ENCODE measurements at regions not wholly inside any gene's neighbourhood (a gene's known extent, or its start where the extent isn't known, plus 50 kb on each side); places are given as distances from the start of the nearest gene placed in this dataset.
A peak's percentile ranks its signal among the peaks of the same experiment; 100 is the strongest.

DNA sequence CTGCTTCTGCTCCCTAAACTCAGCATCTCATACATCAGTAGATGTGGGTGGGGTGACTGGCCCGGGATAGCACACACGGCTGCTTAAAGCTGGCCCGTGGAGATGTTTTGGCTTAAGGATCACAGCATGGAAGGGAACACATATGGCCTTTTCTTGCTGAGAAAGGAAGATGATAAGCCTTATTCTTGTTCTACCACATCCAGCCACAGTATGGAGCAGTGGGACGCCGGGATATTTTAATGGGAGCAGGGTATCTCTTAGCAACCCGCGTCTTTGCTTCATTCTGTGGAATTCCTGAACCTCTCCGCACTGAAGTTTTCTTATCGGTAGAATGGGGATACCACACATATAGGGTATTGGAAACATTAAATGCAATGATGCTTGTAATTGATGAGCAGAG lies 94.1 kb upstream of the PROK2 start:
- Histone ChIP-seq H3K4me1 (replicated peaks in 1 of 4; ENCODE audit: control insufficient read depth in 3 of 4, insufficient read depth in 4 of 4, low read length in 3 of 4) (peaks cover 1 to 13% (median 3%) of the 10 kb centered on the region in 4 experiments; a peak in 5 of 7 replicates), H3K9ac (replicated peaks in 1 of 4; ENCODE audit: extremely low read depth in 1 of 4, low read depth in 3 of 4, low read length in 3 of 4) (no peak overlapping the region), H4K8ac (ENCODE audit: extremely low read depth, insufficient read depth, low read length) (no peak overlapping the region), H2BK20ac (ENCODE audit: low read length) (no peak overlapping the region), H3K79me1 (ENCODE audit: low read depth, low read length) (no peaks in the 10 kb centered on the region), H2AK5ac (ENCODE audit: low read depth, low read length) (no peak overlapping the region), H3K4me3 (ENCODE audit: extremely low read depth in 1 of 4, insufficient read depth in 2 of 4, low read depth in 3 of 4, low read length in 4 of 4) (no peak overlapping the region), H3K27me3 (replicated peaks in 1 of 4; ENCODE audit: control insufficient read depth in 3 of 4, extremely low read depth in 1 of 4, insufficient read depth in 3 of 4, low read length in 3 of 4) (no peaks in the 10 kb centered on the region), H3K9me3 (ENCODE audit: insufficient read depth in 2 of 2, low read depth in 1 of 2, low read length in 1 of 2) (no peaks in the 10 kb centered on the region; a peak in 1 of 4 replicates), H3K18ac (ENCODE audit: extremely low read depth, low read length) (no peak overlapping the region), H2BK120ac (replicated peaks; ENCODE audit: low read depth, low read length) (no peak overlapping the region), H3K79me2 (ENCODE audit: control insufficient read depth in 1 of 2, insufficient read depth in 2 of 2, low read length in 2 of 2) (no peaks in the 10 kb centered on the region), H4K20me1 (replicated peaks in 1 of 2; ENCODE audit: control insufficient read depth in 1 of 2, insufficient read depth in 2 of 2, low read length in 2 of 2) (no peaks in the 10 kb centered on the region), H3K4me2 (ENCODE audit: insufficient read depth in 1 of 2, low read depth in 2 of 2, low read length in 2 of 2) (no peak overlapping the region), H3K36me3 (ENCODE audit: control insufficient read depth in 2 of 4, insufficient read depth in 4 of 4, low read length in 3 of 4) (no peaks in the 10 kb centered on the region), H4K5ac (ENCODE audit: insufficient read length, low read depth, low read length) (no peak overlapping the region), H3K4ac (replicated peaks; ENCODE audit: insufficient read length, low read depth, low read length) (no peak overlapping the region), H2BK5ac (ENCODE audit: low read depth, low read length) (no peak overlapping the region), H3K27ac (ENCODE audit: low read depth, low read length) (no peak overlapping the region), H3K23me2 (ENCODE audit: low read depth, low read length) (no peaks in the 10 kb centered on the region), H2BK15ac (ENCODE audit: low read length) (no peak overlapping the region), H4K91ac (replicated peaks; ENCODE audit: insufficient read length, low read length) (no peak overlapping the region), H2AFZ (ENCODE audit: low read length) (no peak overlapping the region), H3K23ac (ENCODE audit: insufficient read length) (no peak overlapping the region), H2BK12ac (ENCODE audit: low read depth, low read length) (no peak overlapping the region), H3K56ac (replicated peaks; ENCODE audit: insufficient read length, low read depth, low read length) (no peak overlapping the region), H3K14ac (ENCODE audit: insufficient read length) (no peak overlapping the region)
- POLR2A ChIA-PET (ENCODE audit: partially characterized antibody) = no interaction called here
- TF ChIP-seq, protein P1, sequence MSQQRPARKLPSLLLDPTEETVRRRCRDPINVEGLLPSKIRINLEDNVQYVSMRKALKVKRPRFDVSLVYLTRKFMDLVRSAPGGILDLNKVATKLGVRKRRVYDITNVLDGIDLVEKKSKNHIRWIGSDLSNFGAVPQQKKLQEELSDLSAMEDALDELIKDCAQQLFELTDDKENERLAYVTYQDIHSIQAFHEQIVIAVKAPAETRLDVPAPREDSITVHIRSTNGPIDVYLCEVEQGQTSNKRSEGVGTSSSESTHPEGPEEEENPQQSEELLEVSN (IDR thresholded peaks at IDR 0.05) = no peak
- TF ChIP-seq RXRA (IDR thresholded peaks at IDR 0.05; ENCODE audit: insufficient read depth, low read depth, low read length) (no peak), SIX5 (IDR thresholded peaks at IDR 0.05; ENCODE audit: low read depth, low read length) (no peak), RAD21 (IDR thresholded peaks at IDR 0.05 in 1 of 2, conservative IDR thresholded peaks at IDR 0.05 in 1 of 2; ENCODE audit: low read depth in 2 of 2, low read length in 2 of 2) (peak; percentile 35 to 44), BRCA1 (IDR thresholded peaks at IDR 0.05; ENCODE audit: low read depth, low read length) (no peak), CBX8 (IDR thresholded peaks at IDR 0.05; ENCODE audit: borderline replicate concordance, low read depth, low read length) (no peak), TBP (IDR thresholded peaks at IDR 0.05; ENCODE audit: low read depth, low read length) (no peak), BACH1 (IDR thresholded peaks at IDR 0.05; ENCODE audit: low read length) (no peak)
- TF ChIP-seq, protein P2, sequence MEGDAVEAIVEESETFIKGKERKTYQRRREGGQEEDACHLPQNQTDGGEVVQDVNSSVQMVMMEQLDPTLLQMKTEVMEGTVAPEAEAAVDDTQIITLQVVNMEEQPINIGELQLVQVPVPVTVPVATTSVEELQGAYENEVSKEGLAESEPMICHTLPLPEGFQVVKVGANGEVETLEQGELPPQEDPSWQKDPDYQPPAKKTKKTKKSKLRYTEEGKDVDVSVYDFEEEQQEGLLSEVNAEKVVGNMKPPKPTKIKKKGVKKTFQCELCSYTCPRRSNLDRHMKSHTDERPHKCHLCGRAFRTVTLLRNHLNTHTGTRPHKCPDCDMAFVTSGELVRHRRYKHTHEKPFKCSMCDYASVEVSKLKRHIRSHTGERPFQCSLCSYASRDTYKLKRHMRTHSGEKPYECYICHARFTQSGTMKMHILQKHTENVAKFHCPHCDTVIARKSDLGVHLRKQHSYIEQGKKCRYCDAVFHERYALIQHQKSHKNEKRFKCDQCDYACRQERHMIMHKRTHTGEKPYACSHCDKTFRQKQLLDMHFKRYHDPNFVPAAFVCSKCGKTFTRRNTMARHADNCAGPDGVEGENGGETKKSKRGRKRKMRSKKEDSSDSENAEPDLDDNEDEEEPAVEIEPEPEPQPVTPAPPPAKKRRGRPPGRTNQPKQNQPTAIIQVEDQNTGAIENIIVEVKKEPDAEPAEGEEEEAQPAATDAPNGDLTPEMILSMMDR (IDR thresholded peaks at IDR 0.05; ENCODE audit: control extremely low read depth in 1 of 3, insufficient read depth in 1 of 3, low read depth in 1 of 3, low read length in 3 of 3) = peak in 2 of 3 experiments; percentile 20 to 28; a peak in 3 of 4 replicates
- FAIRE-seq (no peak), DNase-seq (ENCODE audit: low read depth in 1 of 2, low spot score in 2 of 2) (peak in 1 of 2 experiments; percentile 44)
- WGBS, 2 experiments (ENCODE audit: extremely low coverage in 1 of 2, insufficient coverage in 1 of 2, insufficient read length in 1 of 2, insufficient replicate concordance in 2 of 2, low coverage in 1 of 2, low lambda C conversion rate in 2 of 2, missing lambda C conversion rate in 1 of 2) = 83% methylated on average over 9 of the region's 9 CpGs; no CpG with 5 or more reads in 1 of the 2 experiments
- CTCF ChIA-PET (ENCODE audit: partially characterized antibody) = interaction anchor here (0.7 to 7.9 kb wide), 20 partner anchors 11 to 1114 kb away, joined by 3 to 49 read pairs (median 4); no protein-coding TSS in a partner anchor

Data from H1 (cell line).